WTC11 (cell line): ENCODE measurements at regions not wholly inside any gene's neighbourhood (a gene's known extent, or its start where the extent isn't known, plus 50 kb on each side); places are given as distances from the start of the nearest gene placed in this dataset.

Source experiments
- ATAC-seq: fragments of 200-7000 bp; cut with Tn5 transposase; 2 replicates; pipeline ENCODE4 v1.10.0; 2021; ENCODE audit warnings: mild to moderate bottlenecking, moderate library complexity
- CTCF ChIA-PET: fragments of 300-600 bp; sonication (Branson Sonifier 250); formaldehyde crosslinking; loops from one replicate; lab custom pipeline; 2021; ENCODE audit warnings: antibody characterized with exemption; lab: Charles Lee
- POLR2A ChIA-PET: fragments of 350-600 bp; sonication (Branson Sonifier 250); formaldehyde crosslinking; loops from one replicate; lab custom pipeline; 2021; ENCODE audit warnings: antibody characterized with exemption; lab: Charles Lee
- DNase-seq: peaks from one replicate; pipeline ENCODE4 v3.0.0; 2021; ENCODE audit warnings: low spot score
- H3K27ac Mint-ChIP-seq: 2 replicates; pipeline ENCODE4 v1.8.0; 2021; ENCODE audit warnings: mixed read lengths
- H3K27me3 Mint-ChIP-seq: 2 replicates; pipeline ENCODE4 v1.8.0; 2021; ENCODE audit warnings: low read depth, mild to moderate bottlenecking, moderate library complexity, mixed read lengths
- H3K36me3 Mint-ChIP-seq: 2 replicates; pipeline ENCODE4 v1.8.0; 2021; ENCODE audit warnings: mixed read lengths
- H3K4me1 Mint-ChIP-seq: 2 replicates; pipeline ENCODE4 v1.8.0; 2022; ENCODE audit warnings: mixed read lengths
- H3K4me3 Mint-ChIP-seq: 2 replicates; pipeline ENCODE4 v1.8.0; 2021; ENCODE audit warnings: mild to moderate bottlenecking, moderate library complexity, mixed read lengths
- H3K9me3 Mint-ChIP-seq: 2 replicates; pipeline ENCODE4 v1.8.0; 2021; ENCODE audit warnings: mixed read lengths
- ATF1 ChIP-seq: sonication (generic); formaldehyde crosslinking; IDR thresholded peaks from 2 replicates; pipeline ENCODE4 v1.8.1; 2023; ENCODE audit warnings: mild to moderate bottlenecking, moderate library complexity, missing genetic modification reagents
- CBFB ChIP-seq: sonication (generic); formaldehyde crosslinking; IDR thresholded peaks from 2 replicates; pipeline ENCODE4 v1.8.1; 2022; ENCODE audit warnings: mild to moderate bottlenecking, low read depth, missing genetic modification reagents
- GABPB1 ChIP-seq: sonication (generic); formaldehyde crosslinking; IDR thresholded peaks from 2 replicates; pipeline ENCODE4 v1.8.1; 2023; ENCODE audit warnings: mild to moderate bottlenecking, missing genetic modification reagents
- HMGA2 ChIP-seq: fragments of 250-450 bp; sonication (Bioruptor Pico); IDR thresholded peaks from 2 replicates; pipeline ENCODE4 v1.4.0; 2021; ENCODE audit warnings: mild to moderate bottlenecking, moderate library complexity
- JUN ChIP-seq: sonication (generic); formaldehyde crosslinking; IDR thresholded peaks from 2 replicates; pipeline ENCODE4 v1.8.0; 2023; ENCODE audit warnings: mild to moderate bottlenecking, missing genetic modification reagents
- NFATC4 ChIP-seq: fragments of 250-450 bp; sonication (Bioruptor Pico); IDR thresholded peaks from 2 replicates; pipeline ENCODE4 v1.9.0; 2021; ENCODE audit warnings: mild to moderate bottlenecking
- NR1H2 ChIP-seq: sonication (generic); formaldehyde crosslinking; IDR thresholded peaks from 2 replicates; pipeline ENCODE4 v1.9.0; 2021; ENCODE audit warnings: mild to moderate bottlenecking, moderate library complexity, missing genetic modification reagents
- PRRX2 ChIP-seq: fragments of 250-450 bp; sonication (Bioruptor Pico); IDR thresholded peaks from 2 replicates; pipeline ENCODE4 v1.8.0; 2021; ENCODE audit warnings: mild to moderate bottlenecking
- RORB ChIP-seq: fragments of 250-450 bp; sonication (Bioruptor Pico); IDR thresholded peaks from 2 replicates; pipeline ENCODE4 v1.9.0; 2021; ENCODE audit warnings: mild to moderate bottlenecking
- SMAD4 ChIP-seq: sonication (generic); formaldehyde crosslinking; IDR thresholded peaks from 2 replicates; pipeline ENCODE4 v1.8.0; 2022; ENCODE audit warnings: mild to moderate bottlenecking, missing genetic modification reagents
- SOX15 ChIP-seq: fragments of 250-450 bp; sonication (Bioruptor Pico); IDR thresholded peaks from 2 replicates; pipeline ENCODE4 v1.9.0; 2021; ENCODE audit warnings: mild to moderate bottlenecking
- TEAD1 ChIP-seq: sonication (generic); formaldehyde crosslinking; IDR thresholded peaks from 2 replicates; pipeline ENCODE4 v1.8.0; 2022; ENCODE audit warnings: mild to moderate bottlenecking, missing genetic modification reagents
- ZNF138 ChIP-seq: sonication (generic); formaldehyde crosslinking; conservative IDR thresholded peaks from 2 replicates; pipeline ENCODE4 v1.8.1; 2022; ENCODE audit warnings: mild to moderate bottlenecking, moderate library complexity, missing genetic modification reagents
- ZNF219 ChIP-seq: sonication (generic); formaldehyde crosslinking; IDR thresholded peaks from 2 replicates; pipeline ENCODE4 v1.8.0; 2023; ENCODE audit warnings: missing genetic modification reagents, mild to moderate bottlenecking, borderline replicate concordance
- ZNF232 ChIP-seq: sonication (generic); formaldehyde crosslinking; IDR thresholded peaks from 2 replicates; pipeline ENCODE4 v1.8.0; 2022; ENCODE audit warnings: mild to moderate bottlenecking, missing genetic modification reagents
- ZNF263 ChIP-seq: sonication (generic); formaldehyde crosslinking; IDR thresholded peaks from 2 replicates; pipeline ENCODE4 v1.8.1; 2022; ENCODE audit warnings: low read depth, mild to moderate bottlenecking, moderate library complexity, missing genetic modification reagents
- ZNF317 ChIP-seq: sonication (generic); formaldehyde crosslinking; IDR thresholded peaks from 2 replicates; pipeline ENCODE4 v1.8.1; 2023; ENCODE audit warnings: low read depth, mild to moderate bottlenecking, moderate library complexity, missing genetic modification reagents, borderline replicate concordance
- ZNF671 ChIP-seq: fragments of 250-450 bp; sonication (Bioruptor Pico); IDR thresholded peaks from 2 replicates; pipeline ENCODE4 v1.8.0; 2021; ENCODE audit warnings: mild to moderate bottlenecking
- TF ChIP-seq, protein P1 (sequence below): sonication (generic); formaldehyde crosslinking; IDR thresholded peaks from 2 replicates; pipeline ENCODE4 v1.8.1; 2023; ENCODE audit warnings: mild to moderate bottlenecking, missing genetic modification reagents
- TF ChIP-seq, protein P2 (sequence below): sonication (generic); formaldehyde crosslinking; IDR thresholded peaks from 2 replicates; pipeline ENCODE4 v1.8.1; 2023; ENCODE audit warnings: mild to moderate bottlenecking, missing genetic modification reagents
- TF ChIP-seq, protein P3 (sequence below): sonication (generic); formaldehyde crosslinking; IDR thresholded peaks from 2 replicates; pipeline ENCODE4 v1.8.1; 2022; ENCODE audit warnings: mild to moderate bottlenecking, missing genetic modification reagents, moderate library complexity, borderline replicate concordance
- TF ChIP-seq, protein P4 (sequence below): sonication (generic); formaldehyde crosslinking; IDR thresholded peaks from 2 replicates; pipeline ENCODE4 v1.8.1; 2022; ENCODE audit warnings: low read depth, missing genetic modification reagents, borderline replicate concordance
- TF ChIP-seq, protein P5 (sequence below): sonication (generic); formaldehyde crosslinking; IDR thresholded peaks from 2 replicates; pipeline ENCODE4 v1.8.0; 2022; ENCODE audit warnings: missing genetic modification reagents

DNA sequence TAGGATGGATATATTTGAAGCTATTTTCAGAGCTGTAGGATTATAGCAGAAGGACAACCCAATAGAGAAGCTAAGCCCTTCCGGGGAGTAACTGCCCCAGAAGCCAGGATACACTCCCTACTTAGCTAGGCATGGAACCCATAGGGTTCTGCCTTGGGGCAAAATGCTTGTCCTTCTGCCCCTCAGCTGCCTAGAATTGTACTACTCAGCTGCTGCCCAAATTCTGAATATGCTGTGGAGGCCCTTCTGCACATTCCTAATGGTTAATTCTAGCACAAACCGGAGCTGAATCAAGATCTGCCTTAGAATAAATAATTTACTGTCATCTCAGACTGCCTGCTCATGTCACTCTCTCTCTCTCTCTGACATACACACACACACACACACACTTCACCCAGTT, 297.7 kb upstream of the VCX3A start:
- Mint-ChIP-seq H3K27ac (no peak overlapping the region), H3K36me3 (no peaks in the 10 kb centered on the region; the same call in none of the 2 replicates), H3K4me3 (no peak overlapping the region), H3K9me3 (no peaks in the 10 kb centered on the region; the same call in 1 of the 2 replicates), H3K27me3 (no peaks in the 10 kb centered on the region; the same call in 1 of the 2 replicates)
- ATAC-seq (no peak), DNase-seq (no peak)
- POLR2A ChIA-PET: no interaction called here
- TF ChIP-seq CBFB (CRISPR knock-in tag) (no peak), ZNF219 (CRISPR knock-in tag) (no peak), NFATC4 (CRISPR knock-in tag) (no peak), TEAD1 (no peak), NR1H2 (no peak), PRRX2 (CRISPR knock-in tag) (no peak), HMGA2 (no peak), ZNF138 (CRISPR knock-in tag) (no peak), GABPB1 (no peak), ZNF263 (CRISPR knock-in tag) (no peak)
- TF ChIP-seq, protein P1, sequence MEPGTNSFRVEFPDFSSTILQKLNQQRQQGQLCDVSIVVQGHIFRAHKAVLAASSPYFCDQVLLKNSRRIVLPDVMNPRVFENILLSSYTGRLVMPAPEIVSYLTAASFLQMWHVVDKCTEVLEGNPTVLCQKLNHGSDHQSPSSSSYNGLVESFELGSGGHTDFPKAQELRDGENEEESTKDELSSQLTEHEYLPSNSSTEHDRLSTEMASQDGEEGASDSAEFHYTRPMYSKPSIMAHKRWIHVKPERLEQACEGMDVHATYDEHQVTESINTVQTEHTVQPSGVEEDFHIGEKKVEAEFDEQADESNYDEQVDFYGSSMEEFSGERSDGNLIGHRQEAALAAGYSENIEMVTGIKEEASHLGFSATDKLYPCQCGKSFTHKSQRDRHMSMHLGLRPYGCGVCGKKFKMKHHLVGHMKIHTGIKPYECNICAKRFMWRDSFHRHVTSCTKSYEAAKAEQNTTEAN (CRISPR knock-in tag): no peak
- TF ChIP-seq, protein P2, sequence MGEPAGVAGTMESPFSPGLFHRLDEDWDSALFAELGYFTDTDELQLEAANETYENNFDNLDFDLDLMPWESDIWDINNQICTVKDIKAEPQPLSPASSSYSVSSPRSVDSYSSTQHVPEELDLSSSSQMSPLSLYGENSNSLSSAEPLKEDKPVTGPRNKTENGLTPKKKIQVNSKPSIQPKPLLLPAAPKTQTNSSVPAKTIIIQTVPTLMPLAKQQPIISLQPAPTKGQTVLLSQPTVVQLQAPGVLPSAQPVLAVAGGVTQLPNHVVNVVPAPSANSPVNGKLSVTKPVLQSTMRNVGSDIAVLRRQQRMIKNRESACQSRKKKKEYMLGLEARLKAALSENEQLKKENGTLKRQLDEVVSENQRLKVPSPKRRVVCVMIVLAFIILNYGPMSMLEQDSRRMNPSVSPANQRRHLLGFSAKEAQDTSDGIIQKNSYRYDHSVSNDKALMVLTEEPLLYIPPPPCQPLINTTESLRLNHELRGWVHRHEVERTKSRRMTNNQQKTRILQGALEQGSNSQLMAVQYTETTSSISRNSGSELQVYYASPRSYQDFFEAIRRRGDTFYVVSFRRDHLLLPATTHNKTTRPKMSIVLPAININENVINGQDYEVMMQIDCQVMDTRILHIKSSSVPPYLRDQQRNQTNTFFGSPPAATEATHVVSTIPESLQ: no peak
- TF ChIP-seq, all 79 proteins: peak for 0
- CTCF ChIA-PET: no interaction called here
- peaks cover 27% of the 10 kb centered on the region for H3K4me1 Mint-ChIP-seq

DNA sequence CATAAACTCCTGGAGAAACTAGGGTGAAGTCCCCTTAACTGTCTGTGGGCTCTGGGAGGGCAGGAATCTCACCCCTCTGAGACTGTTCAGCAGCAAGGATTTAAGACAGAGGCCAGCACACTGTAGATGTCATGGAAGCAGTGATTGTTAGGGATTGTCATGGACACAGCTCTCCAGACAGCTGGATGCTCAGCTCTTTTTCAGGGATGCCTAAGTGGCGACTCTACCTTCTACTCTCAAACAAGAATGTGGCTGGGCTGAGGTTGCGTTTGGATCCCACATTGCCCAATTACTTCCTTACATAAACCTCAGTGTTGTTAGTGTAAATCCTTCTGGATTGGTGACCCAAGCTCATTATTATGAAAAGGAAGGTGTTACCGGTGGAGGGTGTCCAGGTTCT, 291.9 kb upstream of the VCX3A start:
- ATAC-seq (no peak), DNase-seq (no peak)
- no peaks in the 10 kb centered on the region; the same call in 1 of the 2 replicates for H3K9me3 Mint-ChIP-seq
- no peak overlapping the region for H3K27ac Mint-ChIP-seq
- H3K36me3 Mint-ChIP-seq: peaks cover 2% of the 10 kb centered on the region
- H3K27me3 Mint-ChIP-seq: no peaks in the 10 kb centered on the region
- no peak for TF ChIP-seq ZNF232 (CRISPR knock-in tag)
- ChIA-PET CTCF (no interaction called here), POLR2A (no interaction called here)
- no peak overlapping the region for H3K4me3 Mint-ChIP-seq
- H3K4me1 Mint-ChIP-seq: peaks cover 38% of the 10 kb centered on the region

DNA sequence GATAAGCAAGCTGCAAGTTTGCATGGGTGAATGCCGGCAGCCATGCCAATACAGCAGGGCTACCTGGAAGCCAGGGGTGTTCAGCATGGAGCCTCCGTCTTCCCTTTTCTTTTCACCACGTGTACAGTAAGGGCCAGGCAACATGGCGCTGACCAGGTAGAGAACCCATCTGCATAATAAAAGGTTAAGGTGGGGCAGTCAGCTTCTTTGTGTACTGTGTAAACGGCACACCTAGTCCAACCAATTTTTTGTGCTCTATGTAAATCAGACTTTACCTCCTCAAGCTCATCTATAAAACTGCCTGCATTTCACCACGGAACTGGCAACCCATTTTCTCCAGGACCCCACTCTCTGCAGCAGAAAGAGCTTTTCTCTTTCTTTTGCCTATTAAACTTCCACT, 286.8 kb upstream of the VCX3A start:
- Mint-ChIP-seq H3K4me3 (no peak overlapping the region), H3K4me1 (peaks cover 4% of the 10 kb centered on the region), H3K9me3 (no peaks in the 10 kb centered on the region), H3K36me3 (0 out of 2 replicates have a peak, but pooled peaks cover 3% of the 10 kb centered on the region), H3K27me3 (no peaks in the 10 kb centered on the region), H3K27ac (no peak overlapping the region)
- POLR2A ChIA-PET: no interaction called here
- no peak for ATAC-seq
- CTCF ChIA-PET: interaction anchor here (0.7 kb wide), 1 partner anchor 31 kb away, joined by 3 read pairs; no protein-coding TSS in a partner anchor
- no peak for DNase-seq
- TF ChIP-seq SOX15 (CRISPR knock-in tag): no peak
- TF ChIP-seq ZNF317 (CRISPR knock-in tag): no peak
- TF ChIP-seq SMAD4 (CRISPR knock-in tag): no peak
- no peak for TF ChIP-seq JUN
- no peak for TF ChIP-seq ATF1 (CRISPR knock-in tag)
- TF ChIP-seq, protein P3, sequence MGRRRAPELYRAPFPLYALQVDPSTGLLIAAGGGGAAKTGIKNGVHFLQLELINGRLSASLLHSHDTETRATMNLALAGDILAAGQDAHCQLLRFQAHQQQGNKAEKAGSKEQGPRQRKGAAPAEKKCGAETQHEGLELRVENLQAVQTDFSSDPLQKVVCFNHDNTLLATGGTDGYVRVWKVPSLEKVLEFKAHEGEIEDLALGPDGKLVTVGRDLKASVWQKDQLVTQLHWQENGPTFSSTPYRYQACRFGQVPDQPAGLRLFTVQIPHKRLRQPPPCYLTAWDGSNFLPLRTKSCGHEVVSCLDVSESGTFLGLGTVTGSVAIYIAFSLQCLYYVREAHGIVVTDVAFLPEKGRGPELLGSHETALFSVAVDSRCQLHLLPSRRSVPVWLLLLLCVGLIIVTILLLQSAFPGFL: no peak
- TF ChIP-seq, protein P1 (CRISPR knock-in tag): no peak
- TF ChIP-seq RORB (CRISPR knock-in tag): no peak
- TF ChIP-seq, protein P4, sequence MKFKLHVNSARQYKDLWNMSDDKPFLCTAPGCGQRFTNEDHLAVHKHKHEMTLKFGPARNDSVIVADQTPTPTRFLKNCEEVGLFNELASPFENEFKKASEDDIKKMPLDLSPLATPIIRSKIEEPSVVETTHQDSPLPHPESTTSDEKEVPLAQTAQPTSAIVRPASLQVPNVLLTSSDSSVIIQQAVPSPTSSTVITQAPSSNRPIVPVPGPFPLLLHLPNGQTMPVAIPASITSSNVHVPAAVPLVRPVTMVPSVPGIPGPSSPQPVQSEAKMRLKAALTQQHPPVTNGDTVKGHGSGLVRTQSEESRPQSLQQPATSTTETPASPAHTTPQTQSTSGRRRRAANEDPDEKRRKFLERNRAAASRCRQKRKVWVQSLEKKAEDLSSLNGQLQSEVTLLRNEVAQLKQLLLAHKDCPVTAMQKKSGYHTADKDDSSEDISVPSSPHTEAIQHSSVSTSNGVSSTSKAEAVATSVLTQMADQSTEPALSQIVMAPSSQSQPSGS (CRISPR knock-in tag): no peak
- TF ChIP-seq ZNF671: no peak
- TF ChIP-seq, protein P5, sequence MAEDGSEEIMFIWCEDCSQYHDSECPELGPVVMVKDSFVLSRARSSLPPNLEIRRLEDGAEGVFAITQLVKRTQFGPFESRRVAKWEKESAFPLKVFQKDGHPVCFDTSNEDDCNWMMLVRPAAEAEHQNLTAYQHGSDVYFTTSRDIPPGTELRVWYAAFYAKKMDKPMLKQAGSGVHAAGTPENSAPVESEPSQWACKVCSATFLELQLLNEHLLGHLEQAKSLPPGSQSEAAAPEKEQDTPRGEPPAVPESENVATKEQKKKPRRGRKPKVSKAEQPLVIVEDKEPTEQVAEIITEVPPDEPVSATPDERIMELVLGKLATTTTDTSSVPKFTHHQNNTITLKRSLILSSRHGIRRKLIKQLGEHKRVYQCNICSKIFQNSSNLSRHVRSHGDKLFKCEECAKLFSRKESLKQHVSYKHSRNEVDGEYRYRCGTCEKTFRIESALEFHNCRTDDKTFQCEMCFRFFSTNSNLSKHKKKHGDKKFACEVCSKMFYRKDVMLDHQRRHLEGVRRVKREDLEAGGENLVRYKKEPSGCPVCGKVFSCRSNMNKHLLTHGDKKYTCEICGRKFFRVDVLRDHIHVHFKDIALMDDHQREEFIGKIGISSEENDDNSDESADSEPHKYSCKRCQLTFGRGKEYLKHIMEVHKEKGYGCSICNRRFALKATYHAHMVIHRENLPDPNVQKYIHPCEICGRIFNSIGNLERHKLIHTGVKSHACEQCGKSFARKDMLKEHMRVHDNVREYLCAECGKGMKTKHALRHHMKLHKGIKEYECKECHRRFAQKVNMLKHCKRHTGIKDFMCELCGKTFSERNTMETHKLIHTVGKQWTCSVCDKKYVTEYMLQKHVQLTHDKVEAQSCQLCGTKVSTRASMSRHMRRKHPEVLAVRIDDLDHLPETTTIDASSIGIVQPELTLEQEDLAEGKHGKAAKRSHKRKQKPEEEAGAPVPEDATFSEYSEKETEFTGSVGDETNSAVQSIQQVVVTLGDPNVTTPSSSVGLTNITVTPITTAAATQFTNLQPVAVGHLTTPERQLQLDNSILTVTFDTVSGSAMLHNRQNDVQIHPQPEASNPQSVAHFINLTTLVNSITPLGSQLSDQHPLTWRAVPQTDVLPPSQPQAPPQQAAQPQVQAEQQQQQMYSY: no peak
